Suprapubic skin (tissue), 4 donors: ENCODE measurements at regions not wholly inside any gene's neighbourhood (a gene's known extent, or its start where the extent isn't known, plus 50 kb on each side); places are given as distances from the start of the nearest gene placed in this dataset.

ENCODE experiments used
- DNase-seq, 2 donors: peaks; one replicate each; pipeline ENCODE4 v3.0.0-alpha.2; 2019; ENCODE audit warnings: low spot score in 2 of 2
- H3K27ac ChIP-seq: fragments of 200-600 bp; sonication (generic); one replicate; pipeline ENCODE4 v1.5.1; 2019
- H3K27me3 ChIP-seq: fragments of 200-600 bp; sonication (generic); one replicate; pipeline ENCODE4 v1.5.1; 2019
- H3K36me3 ChIP-seq: fragments of 200-600 bp; sonication (generic); one replicate; pipeline ENCODE4 v1.5.1; 2019
- H3K4me1 ChIP-seq: fragments of 200-600 bp; sonication (generic); one replicate; pipeline ENCODE4 v1.5.1; 2019
- H3K4me3 ChIP-seq: fragments of 200-600 bp; sonication (generic); one replicate; pipeline ENCODE4 v1.5.1; 2019; ENCODE audit warnings: mild to moderate bottlenecking
- H3K9me3 ChIP-seq: fragments of 200-600 bp; sonication (generic); one replicate; pipeline ENCODE4 v1.5.1; 2019
- EP300 ChIP-seq: sonication (generic); formaldehyde crosslinking; IDR thresholded peaks from one replicate; pipeline ENCODE4 v1.6.1; 2017; ENCODE audit warnings: antibody characterized with exemption
- POLR2A ChIP-seq, 2 donors: fragments of 450-650 bp; IDR thresholded peaks; one replicate each; pipeline ENCODE4 v1.6.1; 2017; ENCODE audit warnings: antibody characterized with exemption in 2 of 2, mild to moderate bottlenecking in 2 of 2, moderate library complexity in 2 of 2
- POLR2AphosphoS5 ChIP-seq, 3 donors: sonication (generic); formaldehyde crosslinking; IDR thresholded peaks; one replicate each; pipeline ENCODE4 v1.6.1; 2017; ENCODE audit warnings: antibody characterized with exemption in 3 of 3
- WGBS: methylation state at CpG from one replicate; pipeline ENCODE4 v1.1.5; 2018; 5-methylcytosine and 5-hydroxymethylcytosine counted together
- TF ChIP-seq, protein P1 (sequence below), 2 donors: fragments of 200-600 bp in 1 of 2; fragments of 450-650 bp in 1 of 2; sonication (generic) in 1 of 2; IDR thresholded peaks; one replicate each; pipeline ENCODE4 v1.5.1; 2016 to 2019; ENCODE audit warnings: antibody characterized with exemption in 2 of 2, mild to moderate bottlenecking in 1 of 2, moderate library complexity in 1 of 2

- 87% methylated on average over 3 of the region's 3 CpGs for WGBS
- Histone ChIP-seq H3K4me1 (no peaks in the 10 kb centered on the region), H3K27me3 (no peaks in the 10 kb centered on the region), H3K36me3 (no peaks in the 10 kb centered on the region), H3K9me3 (no peaks in the 10 kb centered on the region), H3K27ac (no peak overlapping the region), H3K4me3 (no peak overlapping the region)
- TF ChIP-seq POLR2AphosphoS5 (IDR thresholded peaks at IDR 0.05) (no peak), EP300 (no peak), POLR2A (IDR thresholded peaks at IDR 0.05) (no peak)
- TF ChIP-seq, protein P1, sequence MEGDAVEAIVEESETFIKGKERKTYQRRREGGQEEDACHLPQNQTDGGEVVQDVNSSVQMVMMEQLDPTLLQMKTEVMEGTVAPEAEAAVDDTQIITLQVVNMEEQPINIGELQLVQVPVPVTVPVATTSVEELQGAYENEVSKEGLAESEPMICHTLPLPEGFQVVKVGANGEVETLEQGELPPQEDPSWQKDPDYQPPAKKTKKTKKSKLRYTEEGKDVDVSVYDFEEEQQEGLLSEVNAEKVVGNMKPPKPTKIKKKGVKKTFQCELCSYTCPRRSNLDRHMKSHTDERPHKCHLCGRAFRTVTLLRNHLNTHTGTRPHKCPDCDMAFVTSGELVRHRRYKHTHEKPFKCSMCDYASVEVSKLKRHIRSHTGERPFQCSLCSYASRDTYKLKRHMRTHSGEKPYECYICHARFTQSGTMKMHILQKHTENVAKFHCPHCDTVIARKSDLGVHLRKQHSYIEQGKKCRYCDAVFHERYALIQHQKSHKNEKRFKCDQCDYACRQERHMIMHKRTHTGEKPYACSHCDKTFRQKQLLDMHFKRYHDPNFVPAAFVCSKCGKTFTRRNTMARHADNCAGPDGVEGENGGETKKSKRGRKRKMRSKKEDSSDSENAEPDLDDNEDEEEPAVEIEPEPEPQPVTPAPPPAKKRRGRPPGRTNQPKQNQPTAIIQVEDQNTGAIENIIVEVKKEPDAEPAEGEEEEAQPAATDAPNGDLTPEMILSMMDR (IDR thresholded peaks at IDR 0.05): no peak
- no peak for DNase-seq
These were observed 663.4 kb downstream of the SLC16A7 start for GRCh38 chr12:60259225-60259624.

DNA sequence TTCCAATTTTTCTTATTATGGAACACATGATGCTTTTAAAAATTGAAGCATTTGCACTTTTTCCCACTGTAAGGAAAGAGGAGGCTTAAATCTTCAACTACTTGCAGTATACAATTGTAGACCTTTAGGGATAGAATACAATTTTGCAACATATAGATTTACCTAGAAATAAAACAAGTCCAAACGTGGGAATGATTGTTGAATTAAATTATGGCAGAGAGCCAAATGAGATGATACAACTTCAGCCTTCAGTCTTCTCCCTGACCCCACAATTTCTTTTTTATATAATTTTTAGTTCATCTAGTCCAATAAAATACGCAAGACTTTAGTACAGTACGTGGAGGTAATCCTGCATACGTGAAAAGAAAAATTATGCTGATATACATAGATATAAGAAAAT, 666.5 kb downstream of the SLC16A7 start:
- 69% methylated on average over 4 of the region's 4 CpGs for WGBS

GRCh38 chr12:60263161-60263560, 667.3 kb downstream of the SLC16A7 start:
- H3K27ac ChIP-seq: no peak overlapping the region
- no peak for DNase-seq
- TF ChIP-seq POLR2AphosphoS5 (IDR thresholded peaks at IDR 0.05): no peak
- no peaks in the 10 kb centered on the region for H3K27me3 ChIP-seq
- H3K4me1 ChIP-seq: no peaks in the 10 kb centered on the region
- H3K9me3 ChIP-seq: no peaks in the 10 kb centered on the region
- no peaks in the 10 kb centered on the region for H3K36me3 ChIP-seq
- H3K4me3 ChIP-seq: no peak overlapping the region

More for the DNA sequence above, 666.5 kb downstream of the SLC16A7 start:
- no peaks in the 10 kb centered on the region for H3K27me3 ChIP-seq
- no peak overlapping the region for H3K4me3 ChIP-seq
- H3K4me1 ChIP-seq: no peaks in the 10 kb centered on the region
- H3K36me3 ChIP-seq: no peaks in the 10 kb centered on the region
- no peaks in the 10 kb centered on the region for H3K9me3 ChIP-seq
- no peak overlapping the region for H3K27ac ChIP-seq
- TF ChIP-seq EP300: no peak
- TF ChIP-seq, protein P1 (IDR thresholded peaks at IDR 0.05): no peak
- DNase-seq: no peak

DNA sequence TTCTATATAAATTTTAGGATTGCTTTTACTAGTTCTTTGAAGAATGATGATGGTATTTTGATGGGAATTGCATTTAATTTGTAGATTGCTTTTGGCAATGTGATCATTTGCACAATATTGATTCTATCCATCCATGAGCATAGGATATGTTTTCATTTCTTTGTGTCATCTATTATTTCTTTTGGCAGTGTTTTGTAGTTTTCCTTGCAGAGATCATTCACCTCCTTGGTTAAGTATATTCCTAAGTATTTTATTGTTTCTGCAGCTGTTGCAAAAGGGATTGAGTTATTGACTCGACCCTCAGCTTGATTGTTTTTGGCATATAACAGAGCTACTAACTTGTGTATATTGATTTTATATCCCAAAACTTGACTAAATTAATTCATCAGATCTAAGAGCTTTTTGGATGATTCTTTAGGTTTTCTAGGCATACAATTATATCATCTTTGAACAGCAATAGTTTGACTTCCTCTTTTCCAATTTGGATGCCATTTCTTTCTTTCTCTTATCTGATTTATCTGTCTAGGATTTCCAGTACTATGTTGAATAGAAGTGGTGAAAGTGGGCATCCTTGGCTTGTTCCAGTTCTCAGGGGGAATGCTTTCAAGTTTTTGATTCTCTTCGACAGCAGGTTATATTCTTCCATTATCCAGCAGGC, 668.1 kb downstream of the SLC16A7 start:
- H3K27me3 ChIP-seq: no peaks in the 10 kb centered on the region
- TF ChIP-seq EP300 (no peak), POLR2AphosphoS5 (IDR thresholded peaks at IDR 0.05) (no peak), POLR2A (IDR thresholded peaks at IDR 0.05) (no peak)
- TF ChIP-seq, protein P1 (IDR thresholded peaks at IDR 0.05): no peak
- no peaks in the 10 kb centered on the region for H3K9me3 ChIP-seq
- no peak for DNase-seq
- 74% methylated on average over 2 of the region's 2 CpGs for WGBS
- no peaks in the 10 kb centered on the region for H3K4me1 ChIP-seq
- H3K27ac ChIP-seq: no peak overlapping the region
- H3K36me3 ChIP-seq: no peaks in the 10 kb centered on the region
- no peak overlapping the region for H3K4me3 ChIP-seq

- DNase-seq: no peak
- Histone ChIP-seq H3K27me3 (no peaks in the 10 kb centered on the region), H3K4me3 (no peak overlapping the region), H3K9me3 (no peaks in the 10 kb centered on the region), H3K4me1 (no peaks in the 10 kb centered on the region), H3K36me3 (no peaks in the 10 kb centered on the region), H3K27ac (no peak overlapping the region)
- WGBS: 75% methylated on average over 1 of the region's 1 CpG
- no peak for TF ChIP-seq POLR2A (IDR thresholded peaks at IDR 0.05)
- no peak for TF ChIP-seq POLR2AphosphoS5 (IDR thresholded peaks at IDR 0.05)
- no peak for TF ChIP-seq EP300
- TF ChIP-seq, protein P1 (IDR thresholded peaks at IDR 0.05): no peak
These were observed 669.9 kb downstream of the SLC16A7 start for GRCh38 chr12:60265741-60266140.

GRCh38 chr12:60266381-60266852, 670.6 kb downstream of the SLC16A7 start:
- no peak for DNase-seq
- H3K9me3 ChIP-seq: no peaks in the 10 kb centered on the region
- H3K4me3 ChIP-seq: no peak overlapping the region
- H3K36me3 ChIP-seq: no peaks in the 10 kb centered on the region
- WGBS: 93% methylated on average over 4 of the region's 4 CpGs
- no peaks in the 10 kb centered on the region for H3K27me3 ChIP-seq
- H3K27ac ChIP-seq: no peak overlapping the region
- TF ChIP-seq EP300 (no peak), POLR2A (IDR thresholded peaks at IDR 0.05) (no peak), POLR2AphosphoS5 (IDR thresholded peaks at IDR 0.05) (no peak)
- TF ChIP-seq, protein P1 (IDR thresholded peaks at IDR 0.05): no peak
- H3K4me1 ChIP-seq: no peaks in the 10 kb centered on the region
